Astrocyte (in vitro differentiated cells and primary cell): ENCODE measurements at regions not wholly inside any gene's neighbourhood (a gene's known extent, or its start where the extent isn't known, plus 50 kb on each side); places are given as distances from the start of the nearest gene placed in this dataset.

ENCODE experiments used
- DNase-seq: peaks from one replicate; pipeline ENCODE4 v3.0.0-alpha.2; 2010; ENCODE audit warnings: low read depth
- FAIRE-seq: peaks from 2 replicates; lab custom pipeline; 2011; peaks lifted over from hg19 to GRCh38; lab: Jason Lieb, UNC
- H2AFZ ChIP-seq: 2 replicates; pipeline ENCODE4 v1.6.0; 2012; ENCODE audit warnings: low read depth, low read length, inconsistent platforms
- H3K27ac ChIP-seq: 2 replicates; pipeline ENCODE4 v1.5.1; 2011; ENCODE audit warnings: low read depth, low read length, inconsistent platforms
- H3K27me3 ChIP-seq: 2 replicates; pipeline ENCODE4 v1.6.0; 2011; ENCODE audit warnings: low read length, inconsistent platforms; ENCODE audit not compliant: insufficient read depth
- H3K36me3 ChIP-seq: 2 replicates; pipeline ENCODE4 v1.5.1; 2011; ENCODE audit warnings: low read length, inconsistent platforms; ENCODE audit not compliant: insufficient read depth
- H3K4me1 ChIP-seq: 2 replicates; pipeline ENCODE4 v1.5.1; 2011; ENCODE audit warnings: low read length, inconsistent platforms; ENCODE audit not compliant: insufficient read depth
- H3K4me2 ChIP-seq: 2 replicates; pipeline ENCODE4 v1.6.0; 2012; ENCODE audit warnings: low read length, inconsistent platforms
- H3K4me3 ChIP-seq: 2 replicates; pipeline ENCODE4 v1.5.1; 2011; ENCODE audit warnings: low read depth, mild to moderate bottlenecking, low read length, inconsistent platforms; ENCODE audit not compliant: insufficient read depth
- H3K79me2 ChIP-seq: 2 replicates; pipeline ENCODE4 v1.6.0; 2012; ENCODE audit warnings: mild to moderate bottlenecking, low read length, inconsistent platforms; ENCODE audit not compliant: insufficient read depth
- H3K9ac ChIP-seq: 2 replicates; pipeline ENCODE4 v1.6.0; 2012; ENCODE audit warnings: mild to moderate bottlenecking, low read length, inconsistent platforms
- H3K9me3 ChIP-seq: 2 replicates; pipeline ENCODE4 v1.5.1; 2012; ENCODE audit warnings: low read depth, mild to moderate bottlenecking, low read length, inconsistent platforms; ENCODE audit not compliant: insufficient read depth
- H4K20me1 ChIP-seq: 2 replicates; pipeline ENCODE4 v1.6.0; 2012; ENCODE audit warnings: low read length, inconsistent platforms; ENCODE audit not compliant: insufficient read depth
- H3K27ac Mint-ChIP-seq: one replicate; pipeline ENCODE4 v1.8.0; 2021; ENCODE audit warnings: mild to moderate bottlenecking, mixed read lengths; ENCODE audit not compliant: unreplicated experiment
- H3K27me3 Mint-ChIP-seq: one replicate; pipeline ENCODE4 v1.8.0; 2021; ENCODE audit warnings: low read depth, mixed read lengths; ENCODE audit not compliant: unreplicated experiment
- H3K36me3 Mint-ChIP-seq: one replicate; pipeline ENCODE4 v1.8.0; 2021; ENCODE audit warnings: low read depth, mixed read lengths; ENCODE audit not compliant: unreplicated experiment
- H3K4me1 Mint-ChIP-seq: one replicate; pipeline ENCODE4 v1.8.0; 2021; ENCODE audit warnings: low read depth, mixed read lengths; ENCODE audit not compliant: unreplicated experiment
- H3K4me3 Mint-ChIP-seq: one replicate; pipeline ENCODE4 v1.8.0; 2021; ENCODE audit warnings: mild to moderate bottlenecking, moderate library complexity, mixed read lengths; ENCODE audit not compliant: unreplicated experiment
- H3K9me3 Mint-ChIP-seq: one replicate; pipeline ENCODE4 v1.8.0; 2021; ENCODE audit warnings: mild to moderate bottlenecking, mixed read lengths; ENCODE audit not compliant: unreplicated experiment
- EZH2 ChIP-seq: IDR thresholded peaks from 2 replicates; pipeline ENCODE4 v1.6.1; 2012; ENCODE audit warnings: mild to moderate bottlenecking, low read length, inconsistent platforms; ENCODE audit not compliant: insufficient read depth
- TF ChIP-seq, protein P1 (sequence below): IDR thresholded peaks from 2 replicates; pipeline ENCODE4 v1.5.1; 2011; ENCODE audit warnings: low read depth, mild to moderate bottlenecking, inconsistent platforms, low read length, moderate library complexity; ENCODE audit not compliant: insufficient read depth

DNA sequence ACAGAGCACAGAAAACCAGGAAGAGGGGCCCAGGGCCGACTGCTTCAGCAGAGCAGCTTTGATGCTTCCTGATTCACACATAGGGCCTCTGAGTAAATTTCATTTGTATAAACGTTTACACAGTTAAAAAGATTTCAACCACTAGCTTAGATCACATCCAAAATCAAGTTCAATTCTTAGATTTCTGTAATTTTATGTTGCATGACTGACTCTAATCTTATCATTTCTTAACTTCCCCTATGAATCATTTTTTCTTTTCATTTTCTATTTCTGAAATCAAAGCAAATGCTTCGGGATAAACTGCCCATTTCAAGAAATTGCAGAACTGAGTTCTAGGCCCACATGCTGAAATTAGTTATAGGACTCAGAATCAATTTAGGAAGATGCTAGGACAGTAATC, 224.7 kb downstream of the INHBA start:
- H3K9ac ChIP-seq, result peak overlapping the region; percentile 5

DNA sequence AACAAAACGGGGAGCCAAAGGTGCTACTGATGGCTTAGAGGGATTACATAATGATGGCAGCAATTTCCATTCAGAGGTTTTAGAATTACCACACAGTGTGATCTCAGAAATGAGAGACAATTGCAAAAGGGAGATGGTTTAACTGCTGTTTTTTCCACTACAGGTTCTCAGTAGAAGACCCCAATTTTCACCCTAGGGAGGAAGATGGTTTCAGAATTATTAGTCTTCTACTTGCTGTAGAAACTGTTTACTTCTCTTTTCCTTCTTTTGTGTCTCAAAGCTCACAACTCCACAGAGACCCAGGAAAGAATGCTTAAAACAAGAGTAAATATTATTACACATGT, 226.5 kb downstream of the INHBA start:
- Histone ChIP-seq H3K9me3 (peaks cover 5% of the 10 kb centered on the region), H3K36me3 (no peaks in the 10 kb centered on the region), H3K79me2 (no peaks in the 10 kb centered on the region), H3K4me1 (peaks cover 9% of the 10 kb centered on the region), H3K4me2 (no peak overlapping the region), H4K20me1 (no peaks in the 10 kb centered on the region), H3K27ac (no peak overlapping the region), H3K27me3 (no peaks in the 10 kb centered on the region), H3K4me3 (no peak overlapping the region), H3K9ac (no peak overlapping the region), H2AFZ (no peak overlapping the region)
- TF ChIP-seq, protein P1, sequence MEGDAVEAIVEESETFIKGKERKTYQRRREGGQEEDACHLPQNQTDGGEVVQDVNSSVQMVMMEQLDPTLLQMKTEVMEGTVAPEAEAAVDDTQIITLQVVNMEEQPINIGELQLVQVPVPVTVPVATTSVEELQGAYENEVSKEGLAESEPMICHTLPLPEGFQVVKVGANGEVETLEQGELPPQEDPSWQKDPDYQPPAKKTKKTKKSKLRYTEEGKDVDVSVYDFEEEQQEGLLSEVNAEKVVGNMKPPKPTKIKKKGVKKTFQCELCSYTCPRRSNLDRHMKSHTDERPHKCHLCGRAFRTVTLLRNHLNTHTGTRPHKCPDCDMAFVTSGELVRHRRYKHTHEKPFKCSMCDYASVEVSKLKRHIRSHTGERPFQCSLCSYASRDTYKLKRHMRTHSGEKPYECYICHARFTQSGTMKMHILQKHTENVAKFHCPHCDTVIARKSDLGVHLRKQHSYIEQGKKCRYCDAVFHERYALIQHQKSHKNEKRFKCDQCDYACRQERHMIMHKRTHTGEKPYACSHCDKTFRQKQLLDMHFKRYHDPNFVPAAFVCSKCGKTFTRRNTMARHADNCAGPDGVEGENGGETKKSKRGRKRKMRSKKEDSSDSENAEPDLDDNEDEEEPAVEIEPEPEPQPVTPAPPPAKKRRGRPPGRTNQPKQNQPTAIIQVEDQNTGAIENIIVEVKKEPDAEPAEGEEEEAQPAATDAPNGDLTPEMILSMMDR, result no peak
- TF ChIP-seq EZH2, result no peak
- DNase-seq, result no peak
- Mint-ChIP-seq H3K27ac (no peak overlapping the region), H3K4me3 (no peak overlapping the region), H3K27me3 (no peaks in the 10 kb centered on the region), H3K4me1 (peaks cover 24% of the 10 kb centered on the region), H3K9me3 (peaks cover 5% of the 10 kb centered on the region), H3K36me3 (no peaks in the 10 kb centered on the region)
- FAIRE-seq, result no peak

More for the DNA sequence above, 224.7 kb downstream of the INHBA start:
- Histone ChIP-seq H3K4me2 (no peak overlapping the region), H3K9me3 (peaks cover 5% of the 10 kb centered on the region), H3K27ac (peak overlapping the region; percentile 52), H3K79me2 (no peaks in the 10 kb centered on the region), H4K20me1 (no peaks in the 10 kb centered on the region), H3K4me1 (peaks cover 4% of the 10 kb centered on the region), H3K27me3 (no peaks in the 10 kb centered on the region), H3K4me3 (no peak overlapping the region), H3K36me3 (no peaks in the 10 kb centered on the region), H2AFZ (peak overlapping the region; percentile 43)
- H3K4me1 Mint-ChIP-seq, result peaks cover 14% of the 10 kb centered on the region
- H3K27ac Mint-ChIP-seq, result no peak overlapping the region
- FAIRE-seq, result no peak
- H3K36me3 Mint-ChIP-seq, result no peaks in the 10 kb centered on the region
- no peaks in the 10 kb centered on the region for H3K27me3 Mint-ChIP-seq
- no peak for DNase-seq
- H3K9me3 Mint-ChIP-seq, result peaks cover 5% of the 10 kb centered on the region
- TF ChIP-seq, protein P1, result no peak
- TF ChIP-seq EZH2, result no peak
- no peak overlapping the region for H3K4me3 Mint-ChIP-seq

DNA sequence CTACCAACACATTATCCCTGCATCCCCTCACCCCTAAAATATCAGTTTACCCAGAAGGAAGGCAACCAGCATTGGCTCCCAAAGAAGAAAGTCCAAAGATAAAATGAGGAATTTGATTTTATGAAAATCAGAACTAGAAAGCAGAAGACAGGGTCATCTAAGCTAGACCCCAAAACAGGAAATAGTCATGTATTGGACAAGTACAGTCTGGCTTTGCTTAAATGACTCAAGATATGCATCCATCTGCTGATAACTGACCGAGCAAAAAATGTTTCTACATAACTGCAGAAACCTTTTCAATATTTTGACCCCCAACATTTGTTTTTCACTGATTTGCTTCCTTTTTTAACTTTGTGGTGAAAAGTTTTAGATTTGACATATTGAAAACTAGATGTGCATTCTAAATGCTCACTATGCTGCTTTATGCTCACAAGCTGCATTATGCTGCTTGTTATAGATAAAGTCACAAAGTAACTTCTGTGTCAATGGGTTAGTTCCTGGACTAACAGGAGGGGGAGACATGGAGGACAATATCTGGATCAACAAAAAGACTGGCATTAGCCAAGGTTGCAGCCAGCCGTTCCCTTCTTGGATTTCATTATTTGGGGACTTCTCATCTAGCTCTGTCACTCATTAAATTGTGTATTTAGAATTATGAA, 227.0 kb downstream of the INHBA start:
- no peak overlapping the region for H3K4me3 Mint-ChIP-seq
- no peaks in the 10 kb centered on the region for H3K27me3 Mint-ChIP-seq
- H3K27ac Mint-ChIP-seq, result no peak overlapping the region
- Histone ChIP-seq H3K9ac (no peak overlapping the region), H3K79me2 (no peaks in the 10 kb centered on the region), H3K4me2 (no peak overlapping the region), H4K20me1 (no peaks in the 10 kb centered on the region), H3K36me3 (no peaks in the 10 kb centered on the region), H3K4me1 (peaks cover 9% of the 10 kb centered on the region), H3K4me3 (no peak overlapping the region), H2AFZ (no peak overlapping the region), H3K27ac (no peak overlapping the region), H3K27me3 (no peaks in the 10 kb centered on the region), H3K9me3 (peaks cover 5% of the 10 kb centered on the region)
- no peaks in the 10 kb centered on the region for H3K36me3 Mint-ChIP-seq
- no peak for TF ChIP-seq EZH2
- TF ChIP-seq, protein P1, result no peak
- H3K4me1 Mint-ChIP-seq, result peaks cover 25% of the 10 kb centered on the region
- FAIRE-seq, result no peak
- H3K9me3 Mint-ChIP-seq, result peaks cover 5% of the 10 kb centered on the region
- DNase-seq, result no peak
